DMS153 (cell line): ENCODE measurements at regions not wholly inside any gene's neighbourhood (a gene's known extent, or its start where the extent isn't known, plus 50 kb on each side); places are given as distances from the start of the nearest gene placed in this dataset.

ENCODE experiments used
- DNase-seq: peaks from one replicate; lab custom pipeline; 2025; lab: John Stamatoyannopoulos, UW

GRCh38 chr5:124922255-124922975 lies 176.0 kb upstream of the ZNF608 start:
- no peak for DNase-seq

- peak; percentile 83 for DNase-seq
Measured at GRCh38 chr5:124923131-124923530, 176.7 kb upstream of the ZNF608 start.

GRCh38 chr5:124924729-124925128 lies 178.3 kb upstream of the ZNF608 start:
- DNase-seq, result no peak

- DNase-seq, result no peak
Measured at GRCh38 chr5:124927735-124928134, 181.3 kb upstream of the ZNF608 start.

GRCh38 chr5:124929000-124929399 lies 182.6 kb upstream of the ZNF608 start:
- no peak for DNase-seq

GRCh38 chr5:124932791-124933600 lies 186.6 kb upstream of the ZNF608 start:
- DNase-seq, result no peak

- no peak for DNase-seq
Measured at GRCh38 chr5:124935065-124935464, 188.6 kb upstream of the ZNF608 start.

- no peak for DNase-seq
Measured at GRCh38 chr5:124936626-124936933, 190.1 kb upstream of the ZNF608 start.

GRCh38 chr5:124941051-124942049 lies 194.9 kb upstream of the ZNF608 start:
- DNase-seq, result no peak

GRCh38 chr5:124948062-124948753 lies 201.8 kb upstream of the ZNF608 start:
- DNase-seq, result peak; percentile 12

- no peak for DNase-seq
Measured at GRCh38 chr5:124948754-124949275, 202.4 kb upstream of the ZNF608 start.

GRCh38 chr5:124949862-124950261 lies 203.4 kb upstream of the ZNF608 start:
- no peak for DNase-seq

GRCh38 chr5:124951105-124951504 lies 204.7 kb upstream of the ZNF608 start:
- DNase-seq, result no peak

- DNase-seq, result no peak
Measured at GRCh38 chr5:124951661-124952060, 205.2 kb upstream of the ZNF608 start.

GRCh38 chr5:124952079-124952478 lies 205.6 kb upstream of the ZNF608 start:
- no peak for DNase-seq

GRCh38 chr5:124952566-124952965 lies 206.1 kb upstream of the ZNF608 start:
- DNase-seq, result no peak

GRCh38 chr5:124954784-124955183 lies 208.3 kb upstream of the ZNF608 start:
- no peak for DNase-seq

GRCh38 chr5:124956471-124957029 lies 210.1 kb upstream of the ZNF608 start:
- DNase-seq, result no peak

GRCh38 chr5:124957063-124957462 lies 210.6 kb upstream of the ZNF608 start:
- DNase-seq, result no peak

- DNase-seq, result no peak
Measured at GRCh38 chr5:124960266-124960665, 213.8 kb upstream of the ZNF608 start.

- DNase-seq, result no peak
Measured at GRCh38 chr5:124961521-124961920, 215.1 kb upstream of the ZNF608 start.
